ENCODE measurements at regions not wholly inside any gene's neighbourhood (a gene's known extent, or its start where the extent isn't known, plus 50 kb on each side); places are given as distances from the start of the nearest gene placed in this dataset.

DNA sequence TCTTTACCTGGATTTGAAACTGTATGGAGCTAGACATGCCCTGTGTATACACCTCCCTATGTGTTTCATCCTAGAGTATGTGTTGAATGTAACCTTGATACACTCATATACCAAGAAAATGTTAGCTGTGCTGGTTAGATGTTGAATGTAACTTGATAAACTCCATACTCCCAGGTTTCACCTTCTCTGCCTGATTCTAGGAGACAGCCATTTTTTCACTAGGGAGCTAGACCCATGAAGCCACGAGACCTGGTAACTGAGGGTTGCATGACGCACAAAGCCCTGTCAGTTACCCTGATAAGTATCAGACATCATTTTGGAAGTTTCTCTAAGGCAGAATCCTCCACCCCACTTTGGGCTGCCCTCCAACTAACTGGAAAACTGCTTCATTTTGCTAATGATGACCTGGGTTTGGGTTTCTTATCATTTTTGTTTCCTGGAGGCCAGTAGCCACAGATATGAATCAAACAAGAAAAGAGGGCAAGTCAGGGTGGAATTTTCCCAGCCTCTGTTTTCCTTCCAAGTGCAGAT lies 478.5 kb upstream of the KIF2A start:
- DNase-seq (ENCODE audit: insufficient read length, low spot score), result no peak
- TF ChIP-seq, protein P1, sequence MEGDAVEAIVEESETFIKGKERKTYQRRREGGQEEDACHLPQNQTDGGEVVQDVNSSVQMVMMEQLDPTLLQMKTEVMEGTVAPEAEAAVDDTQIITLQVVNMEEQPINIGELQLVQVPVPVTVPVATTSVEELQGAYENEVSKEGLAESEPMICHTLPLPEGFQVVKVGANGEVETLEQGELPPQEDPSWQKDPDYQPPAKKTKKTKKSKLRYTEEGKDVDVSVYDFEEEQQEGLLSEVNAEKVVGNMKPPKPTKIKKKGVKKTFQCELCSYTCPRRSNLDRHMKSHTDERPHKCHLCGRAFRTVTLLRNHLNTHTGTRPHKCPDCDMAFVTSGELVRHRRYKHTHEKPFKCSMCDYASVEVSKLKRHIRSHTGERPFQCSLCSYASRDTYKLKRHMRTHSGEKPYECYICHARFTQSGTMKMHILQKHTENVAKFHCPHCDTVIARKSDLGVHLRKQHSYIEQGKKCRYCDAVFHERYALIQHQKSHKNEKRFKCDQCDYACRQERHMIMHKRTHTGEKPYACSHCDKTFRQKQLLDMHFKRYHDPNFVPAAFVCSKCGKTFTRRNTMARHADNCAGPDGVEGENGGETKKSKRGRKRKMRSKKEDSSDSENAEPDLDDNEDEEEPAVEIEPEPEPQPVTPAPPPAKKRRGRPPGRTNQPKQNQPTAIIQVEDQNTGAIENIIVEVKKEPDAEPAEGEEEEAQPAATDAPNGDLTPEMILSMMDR (IDR thresholded peaks at IDR 0.05; ENCODE audit: insufficient read depth, missing control alignments), result no peak
- no peak for FAIRE-seq

DNA sequence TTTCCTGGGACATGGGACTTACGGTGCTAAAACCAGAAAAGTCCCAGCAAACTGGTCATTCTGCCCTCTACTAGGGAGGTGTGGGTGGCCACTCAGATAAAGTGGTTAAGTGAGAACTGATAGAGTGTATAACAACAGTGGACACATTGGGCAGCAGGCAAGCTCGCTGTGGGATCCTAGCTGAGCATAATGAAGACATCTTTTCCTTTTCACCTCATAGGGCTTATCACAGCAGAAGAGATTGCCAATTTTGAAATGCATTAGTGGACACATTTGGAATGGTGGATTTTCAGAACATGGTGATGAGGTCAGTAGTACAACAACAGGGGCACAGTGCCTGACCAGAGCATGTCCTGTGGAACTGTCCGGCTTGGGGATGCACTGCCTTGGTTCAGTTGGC lies 477.1 kb upstream of the KIF2A start:
- no peak for FAIRE-seq
- DNase-seq (ENCODE audit: insufficient read length, low spot score), result no peak
- TF ChIP-seq, protein P1 (IDR thresholded peaks at IDR 0.05; ENCODE audit: insufficient read depth, missing control alignments), result no peak

DNA sequence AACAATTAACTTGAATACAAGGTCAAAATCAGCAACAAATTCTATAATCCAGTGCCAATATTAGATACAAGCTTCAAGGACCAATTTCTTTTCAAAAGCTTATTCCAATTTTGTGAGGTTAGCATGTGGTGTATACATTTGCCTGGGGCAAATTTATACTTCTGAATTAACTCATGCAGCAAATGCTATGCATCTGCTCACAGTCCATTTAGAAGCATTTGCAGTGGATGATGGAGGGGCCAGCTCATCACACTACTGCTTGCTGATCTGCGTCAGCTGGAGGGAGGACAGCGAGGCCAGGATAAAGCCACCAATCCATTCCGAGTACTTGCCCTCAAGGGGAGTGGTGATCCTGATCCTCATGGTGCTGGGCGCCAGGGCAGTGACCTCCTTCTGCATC lies 474.3 kb upstream of the KIF2A start:
- TF ChIP-seq, protein P1 (IDR thresholded peaks at IDR 0.05; ENCODE audit: insufficient read depth, missing control alignments), result no peak
- DNase-seq (ENCODE audit: insufficient read length, low spot score) (no peak), FAIRE-seq (no peak)

DNA sequence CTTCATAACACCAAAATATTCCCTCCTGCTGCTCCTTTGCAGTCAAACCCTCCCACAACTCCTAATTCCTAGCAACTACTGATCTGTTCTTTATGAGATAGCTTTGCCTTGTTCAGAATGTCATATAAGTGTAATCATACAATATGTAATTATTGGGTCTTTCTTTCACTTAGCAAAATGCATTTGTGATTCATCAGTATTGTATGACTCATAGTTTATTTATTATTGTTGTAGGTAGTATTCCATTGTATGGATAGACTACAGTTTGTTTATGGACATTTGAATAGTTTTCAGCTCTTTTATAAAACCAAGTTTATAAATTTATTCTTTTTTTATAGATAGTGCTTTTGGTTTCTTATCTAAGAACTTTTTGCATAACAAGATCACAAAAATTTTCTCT lies 468.2 kb upstream of the KIF2A start:
- FAIRE-seq (no peak), DNase-seq (ENCODE audit: insufficient read length, low spot score) (no peak)
- TF ChIP-seq, protein P1 (IDR thresholded peaks at IDR 0.05; ENCODE audit: insufficient read depth, missing control alignments), result no peak

- FAIRE-seq, result no peak
- TF ChIP-seq, protein P1 (IDR thresholded peaks at IDR 0.05; ENCODE audit: insufficient read depth, missing control alignments), result no peak
- DNase-seq (ENCODE audit: insufficient read length, low spot score), result no peak
Measured at GRCh38 chr5:61840361-61840760, 465.6 kb upstream of the KIF2A start.

GRCh38 chr5:61842840-61843239 lies 463.2 kb upstream of the KIF2A start:
- DNase-seq (ENCODE audit: insufficient read length, low spot score), result no peak
- no peak for FAIRE-seq
- TF ChIP-seq, protein P1 (IDR thresholded peaks at IDR 0.05; ENCODE audit: insufficient read depth, missing control alignments), result no peak

DNA sequence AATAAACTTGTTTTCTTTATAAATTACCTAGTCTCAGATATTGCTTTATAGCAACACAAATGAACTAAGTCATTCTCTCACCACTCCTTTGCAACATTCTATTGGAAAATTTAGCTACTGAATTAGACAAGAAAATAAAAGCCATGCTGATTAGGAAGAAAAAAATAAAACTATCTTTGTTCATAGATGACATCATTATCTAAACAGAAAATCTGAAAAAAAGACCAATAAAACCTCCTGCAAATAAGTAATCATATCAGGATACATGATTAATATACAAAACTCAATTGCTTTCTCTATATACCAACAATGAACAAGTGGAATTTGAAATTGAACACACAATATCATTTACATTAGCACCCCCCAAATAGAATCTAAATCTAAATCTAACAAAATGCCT lies 455.3 kb upstream of the KIF2A start:
- TF ChIP-seq, protein P1 (IDR thresholded peaks at IDR 0.05; ENCODE audit: insufficient read depth, missing control alignments), result no peak
- FAIRE-seq, result no peak
- no peak for DNase-seq (ENCODE audit: insufficient read length, low spot score)
